ENCODE measurements at regions not wholly inside any gene's neighbourhood (a gene's known extent, or its start where the extent isn't known, plus 50 kb on each side); places are given as distances from the start of the nearest gene placed in this dataset.
"Not testable (repeated sequence)": the region's sequence is repeated elsewhere in the genome, so short reads cannot be mapped to it uniquely, and the experiment has no call there.

GRCh38 chr7:76146374-76146773, 55.3 kb upstream of the SRRM3 start:
- no peak overlapping the region for H3K27ac Mint-ChIP-seq
- H3K27me3 Mint-ChIP-seq, result no peaks in the 10 kb centered on the region
- TF ChIP-seq CTCF (conservative IDR thresholded peaks at IDR 0.05), result no peak
- no peaks in the 10 kb centered on the region for H3K9me3 Mint-ChIP-seq
- no peak overlapping the region for H3K4me3 Mint-ChIP-seq
- no peak for DNase-seq (ENCODE audit: extremely low spot score, unreplicated experiment)
- no peaks in the 10 kb centered on the region for H3K36me3 Mint-ChIP-seq
- no peaks in the 10 kb centered on the region for H3K4me1 Mint-ChIP-seq (ENCODE audit: unreplicated experiment)

- H3K36me3 Mint-ChIP-seq; H3K27me3 Mint-ChIP-seq; H3K4me3 Mint-ChIP-seq; DNase-seq (ENCODE audit: extremely low spot score, unreplicated experiment); H3K27ac Mint-ChIP-seq; H3K4me1 Mint-ChIP-seq (ENCODE audit: unreplicated experiment); H3K9me3 Mint-ChIP-seq: not testable (repeated sequence)
Observed at GRCh38 chr7:76148947-76149346, 52.7 kb upstream of the SRRM3 start.

- no peak for DNase-seq (ENCODE audit: extremely low spot score, unreplicated experiment)
- no peak overlapping the region for H3K27ac Mint-ChIP-seq
- H3K4me3 Mint-ChIP-seq, result no peak overlapping the region
- H3K9me3 Mint-ChIP-seq, result no peaks in the 10 kb centered on the region
- H3K27me3 Mint-ChIP-seq, result peaks cover 3% of the 10 kb centered on the region
- H3K36me3 Mint-ChIP-seq, result no peaks in the 10 kb centered on the region
- H3K4me1 Mint-ChIP-seq (ENCODE audit: unreplicated experiment), result no peaks in the 10 kb centered on the region
- TF ChIP-seq CTCF (conservative IDR thresholded peaks at IDR 0.05), result no peak
Observed at GRCh38 chr7:76149847-76150691, 51.6 kb upstream of the SRRM3 start.

All from type B pancreatic cell (in vitro differentiated cells).